UCSD-AML1 (cell line): ENCODE measurements at regions not wholly inside any gene's neighbourhood (a gene's known extent, or its start where the extent isn't known, plus 50 kb on each side); places are given as distances from the start of the nearest gene placed in this dataset.
"Not testable (repeated sequence)": the region's sequence is repeated elsewhere in the genome, so short reads cannot be mapped to it uniquely, and the experiment has no call there.

Source experiments
- DNase-seq: peaks from one replicate; lab custom pipeline; 2025; ENCODE audit not compliant: unreplicated experiment; lab: John Stamatoyannopoulos, UW

DNA sequence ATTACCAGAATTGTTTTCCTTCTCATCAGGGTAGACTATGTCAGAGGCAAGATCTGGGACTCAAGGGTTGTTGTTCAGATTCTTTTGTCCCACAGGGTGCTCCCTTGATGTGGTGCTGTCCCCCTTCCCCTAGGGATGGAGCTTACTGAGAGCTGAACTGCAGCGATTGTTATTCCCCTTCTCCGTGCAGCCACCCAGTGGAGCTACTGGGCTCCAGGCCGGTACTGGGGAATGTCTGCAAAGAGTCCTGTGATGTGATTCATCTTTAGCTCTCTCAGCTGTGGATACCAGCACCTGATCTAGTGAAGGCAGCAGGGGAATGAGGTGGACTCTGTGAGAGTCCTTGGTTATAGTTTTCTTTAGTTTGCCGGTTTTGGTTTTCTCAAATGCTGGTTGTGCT is 247.4 kb upstream of the HAND2 start:
- DNase-seq, result no peak

DNA sequence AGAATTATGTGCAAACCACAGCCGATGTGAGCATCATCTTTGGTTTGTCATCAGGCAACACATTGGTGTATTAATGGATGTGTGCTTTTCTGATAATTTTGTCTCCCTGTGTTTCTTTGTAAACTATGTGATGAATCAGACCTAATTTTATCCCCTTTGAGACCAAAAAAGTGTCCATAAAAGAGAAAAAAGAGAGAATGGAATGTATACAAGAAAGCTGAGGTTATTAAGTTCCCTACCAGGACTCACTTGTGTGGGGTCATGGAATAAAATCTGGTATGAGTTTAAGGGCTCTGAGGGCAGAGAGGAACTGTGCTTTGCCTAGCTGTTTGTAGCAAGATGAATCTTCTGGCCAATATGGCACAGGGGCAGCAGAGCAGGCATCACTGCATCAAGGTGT is 239.5 kb upstream of the HAND2 start:
- no peak for DNase-seq

DNA sequence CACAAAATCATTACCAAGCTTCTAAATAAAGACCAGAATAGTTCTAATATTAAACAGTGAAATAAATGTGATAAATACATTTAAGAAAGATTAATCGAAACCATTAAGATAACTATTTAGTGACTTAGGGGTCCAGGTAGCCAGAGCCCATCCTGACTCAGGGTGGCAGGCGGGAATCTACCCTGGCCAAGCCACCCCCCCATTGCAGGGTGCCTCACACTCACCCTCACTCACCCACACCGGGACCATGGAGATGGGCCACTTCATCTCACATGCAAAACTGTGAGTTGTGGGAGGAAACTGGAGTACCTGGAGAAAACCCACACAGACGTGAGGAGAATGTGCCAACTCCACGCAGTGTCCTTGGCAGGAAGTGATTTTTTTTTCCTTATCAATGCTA is 237.6 kb upstream of the HAND2 start:
- DNase-seq, result no peak

DNA sequence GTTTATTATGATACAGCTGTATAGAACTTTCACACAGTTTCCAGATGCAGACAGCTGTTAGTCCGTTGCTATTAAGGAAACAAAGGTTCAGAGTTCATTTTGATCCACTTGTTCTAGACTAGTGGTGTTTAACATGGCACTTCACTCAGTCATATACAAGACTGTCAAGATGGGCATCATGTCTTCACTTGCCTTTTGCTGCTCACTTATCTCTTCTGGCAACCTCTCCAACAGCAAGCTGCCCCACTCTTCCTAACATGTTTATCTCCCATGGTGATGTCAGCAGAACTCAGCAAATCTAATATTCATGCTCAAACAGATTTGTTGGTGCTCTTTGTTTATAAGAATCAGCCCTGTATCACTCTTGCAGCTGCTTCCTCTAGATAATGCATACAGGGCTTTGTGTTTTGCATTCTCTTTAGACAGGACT is 236.2 kb upstream of the HAND2 start:
- DNase-seq, result no peak

DNA sequence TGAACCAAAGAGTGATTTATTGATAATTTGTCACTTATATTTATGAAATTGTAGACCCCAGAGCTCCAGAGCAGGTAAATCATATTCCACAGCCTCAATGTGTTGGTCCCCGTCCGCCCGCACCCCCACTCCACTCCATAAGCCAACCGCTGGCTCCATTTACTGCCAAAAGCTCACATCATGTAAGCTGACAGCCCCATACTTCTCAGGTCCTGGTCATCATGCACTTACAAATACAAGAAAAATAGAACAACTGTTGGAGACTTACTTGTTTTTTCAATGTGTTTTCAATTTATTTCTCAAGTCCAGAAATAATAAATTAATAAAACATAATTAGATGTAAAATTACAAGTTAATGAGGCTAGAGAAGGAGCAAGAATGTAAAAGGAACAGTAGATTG is 235.7 kb upstream of the HAND2 start:
- DNase-seq, result no peak

DNA sequence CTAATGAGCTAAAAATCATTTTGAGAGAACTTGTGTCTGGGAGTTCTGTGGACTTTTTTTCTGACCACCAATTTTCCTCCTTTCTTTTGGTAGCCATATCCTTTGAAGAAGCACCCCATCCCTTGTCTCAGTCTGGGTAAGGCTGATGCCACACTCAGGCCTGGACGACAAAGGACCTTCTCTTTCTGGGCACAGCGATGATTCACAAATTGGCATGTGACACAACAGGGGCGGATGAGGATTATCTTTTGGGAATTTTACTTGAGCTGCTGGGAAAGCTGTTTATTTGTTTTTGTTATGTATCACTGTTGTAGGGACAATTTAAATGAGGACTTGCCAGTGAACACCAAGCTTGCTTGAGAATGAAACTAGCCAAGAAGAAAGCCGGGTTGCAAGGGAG is 233.4 kb upstream of the HAND2 start:
- no peak for DNase-seq

DNA sequence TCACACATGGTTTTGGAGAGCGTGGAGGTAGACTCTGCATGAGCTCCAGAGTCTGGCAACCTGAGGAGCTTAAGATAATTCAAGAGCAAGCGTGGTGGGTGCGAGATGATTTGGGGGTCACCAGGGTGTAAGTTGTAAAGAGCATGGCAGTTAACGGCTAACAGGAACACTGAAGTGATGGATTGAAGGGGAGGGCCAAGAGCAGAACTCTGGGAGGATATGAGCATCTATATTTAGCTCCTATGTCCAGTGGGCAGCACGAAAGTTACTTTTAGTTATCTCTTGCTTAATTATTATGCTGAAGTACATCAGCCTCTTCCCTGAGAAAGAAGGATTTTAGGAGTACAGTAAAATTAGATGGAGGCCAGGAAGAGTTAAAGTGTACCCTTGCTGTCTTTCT is 231.9 kb upstream of the HAND2 start:
- DNase-seq, result no peak

DNA sequence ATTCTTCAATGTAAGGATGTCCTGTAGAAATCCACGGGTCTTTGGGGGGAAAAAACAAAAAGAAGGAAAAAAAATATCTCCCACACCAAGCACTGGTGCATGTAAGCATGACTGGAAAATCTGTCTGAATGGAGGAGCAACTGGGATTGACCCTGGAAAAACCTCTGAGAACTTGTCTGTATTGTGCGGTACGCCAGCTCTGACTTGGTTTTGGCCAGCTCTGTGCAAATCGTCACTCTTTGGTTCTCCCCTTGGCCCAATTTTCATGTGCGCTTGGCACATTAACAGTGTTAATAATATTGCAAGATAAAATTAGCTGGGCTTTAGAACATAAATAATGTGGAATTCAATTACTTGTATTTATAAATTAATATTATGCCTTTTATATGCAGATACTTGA is 231.2 kb upstream of the HAND2 start:
- DNase-seq, result no peak

DNA sequence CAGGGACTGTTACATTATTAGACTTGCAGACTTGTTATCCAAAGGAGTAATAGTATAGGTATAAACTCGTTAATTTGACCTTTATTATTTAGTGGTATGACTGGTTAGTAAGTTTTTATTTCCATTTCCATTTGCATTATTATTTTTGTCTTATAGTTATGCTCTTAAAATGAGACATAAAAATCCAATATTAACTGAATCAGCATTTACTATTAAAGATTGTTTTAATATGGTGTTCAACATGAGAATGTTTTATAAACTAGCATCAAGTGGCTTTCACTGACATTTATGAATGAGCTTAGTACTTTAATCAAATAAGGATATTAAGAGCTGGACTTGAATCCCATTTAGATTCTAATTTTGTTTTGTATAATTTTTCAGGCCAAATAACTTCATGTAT is 228.1 kb upstream of the HAND2 start:
- DNase-seq, result no peak

DNA sequence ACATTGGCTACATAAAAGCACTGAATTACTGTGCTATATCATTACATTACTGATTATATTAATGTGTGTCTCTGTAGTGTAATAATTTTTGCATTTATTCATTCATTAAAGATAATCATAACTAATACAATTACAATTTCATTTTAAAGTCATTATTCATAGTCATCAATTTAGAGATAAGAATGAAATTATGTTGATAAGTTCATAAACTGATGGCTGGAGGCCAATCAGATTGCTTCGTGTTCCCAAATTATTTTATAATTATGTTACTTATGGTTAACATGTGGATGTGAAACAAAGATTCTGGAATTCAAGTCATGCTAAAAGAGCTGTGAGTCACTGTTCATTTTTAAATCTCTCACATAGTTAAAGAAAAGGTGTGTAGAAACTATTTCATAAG is 223.4 kb upstream of the HAND2 start:
- no peak for DNase-seq

DNA sequence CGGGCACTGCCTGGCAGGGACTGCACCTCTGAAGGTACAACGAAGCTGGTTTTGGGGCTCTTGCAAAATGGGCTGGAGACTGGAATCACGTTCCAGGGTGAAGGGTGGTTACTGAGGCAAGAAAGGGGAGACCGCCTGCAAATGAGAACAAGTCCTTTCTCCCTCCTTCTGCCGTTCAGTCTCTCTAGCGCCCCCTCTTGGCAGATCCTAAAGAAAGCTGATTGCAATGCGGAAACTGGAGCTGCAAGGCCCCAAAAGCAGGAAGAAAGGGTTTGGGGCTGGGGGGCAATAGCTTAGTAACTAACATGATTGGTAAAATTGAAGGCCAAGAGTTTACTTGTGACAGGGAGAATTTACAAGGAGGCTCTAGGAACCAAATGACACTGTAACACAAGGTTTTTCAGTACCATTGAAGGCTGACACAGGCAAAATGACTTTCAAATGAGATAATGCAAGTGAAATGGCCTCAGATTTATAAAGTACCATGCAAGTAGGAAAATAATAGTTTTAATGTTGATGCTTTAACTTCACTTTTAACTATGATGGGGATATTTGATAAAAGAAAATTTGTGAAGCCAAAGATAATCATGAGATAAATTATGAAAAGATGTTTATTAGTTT is 222.7 kb upstream of the HAND2 start:
- DNase-seq, result peak; percentile 27

DNA sequence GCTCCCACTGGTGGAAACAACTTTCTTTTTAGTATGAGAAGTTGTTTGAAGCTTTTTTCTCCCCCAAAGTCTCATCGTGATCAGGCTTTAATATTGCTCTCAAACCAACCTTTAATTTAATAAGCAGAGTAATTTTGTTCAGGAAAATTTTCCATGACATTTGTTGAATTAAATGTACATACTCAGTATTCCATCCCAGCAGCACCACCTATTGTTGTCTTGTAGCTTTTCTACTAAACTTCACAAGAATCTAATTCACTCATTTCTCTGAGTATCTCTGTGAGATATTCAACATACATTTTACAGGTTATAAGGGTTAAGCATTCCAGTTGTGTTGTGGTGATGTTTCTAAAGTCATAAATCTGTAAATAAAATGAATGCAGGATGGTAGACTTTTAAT is 218.3 kb upstream of the HAND2 start:
- no peak for DNase-seq

DNA sequence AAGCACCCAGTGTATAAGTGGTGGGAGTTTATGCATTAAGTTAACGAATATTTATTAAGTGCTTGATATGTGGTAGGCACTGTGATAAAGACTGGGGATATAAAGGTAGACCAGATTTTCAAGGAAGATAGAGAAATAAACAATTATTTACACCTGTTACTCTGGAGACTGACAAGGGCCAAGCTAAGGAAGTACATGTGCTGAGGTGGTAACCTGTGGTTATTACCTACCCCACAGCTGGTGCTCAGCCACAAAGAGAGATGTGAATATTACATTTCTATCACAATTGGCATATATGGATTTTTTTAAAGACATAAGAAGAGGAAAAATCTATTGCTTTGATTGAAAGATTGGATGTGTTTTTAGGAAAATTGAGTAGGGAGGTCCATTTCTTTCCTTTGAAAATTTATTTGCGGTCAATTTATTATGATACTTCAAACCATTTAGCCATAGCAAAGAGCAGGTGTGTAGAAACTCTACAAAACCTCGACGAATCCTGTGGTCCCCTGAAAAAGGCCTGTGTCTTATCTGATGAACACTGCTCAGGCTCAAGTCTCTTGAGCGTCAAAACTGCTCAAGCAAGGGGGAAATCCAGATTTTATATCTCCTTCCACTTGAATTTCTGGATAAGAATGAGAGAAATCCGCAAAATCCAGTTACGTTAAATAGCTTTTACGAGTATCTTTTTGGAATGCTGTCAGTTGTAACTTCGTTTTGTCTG is 217.7 kb upstream of the HAND2 start:
- no peak for DNase-seq

DNA sequence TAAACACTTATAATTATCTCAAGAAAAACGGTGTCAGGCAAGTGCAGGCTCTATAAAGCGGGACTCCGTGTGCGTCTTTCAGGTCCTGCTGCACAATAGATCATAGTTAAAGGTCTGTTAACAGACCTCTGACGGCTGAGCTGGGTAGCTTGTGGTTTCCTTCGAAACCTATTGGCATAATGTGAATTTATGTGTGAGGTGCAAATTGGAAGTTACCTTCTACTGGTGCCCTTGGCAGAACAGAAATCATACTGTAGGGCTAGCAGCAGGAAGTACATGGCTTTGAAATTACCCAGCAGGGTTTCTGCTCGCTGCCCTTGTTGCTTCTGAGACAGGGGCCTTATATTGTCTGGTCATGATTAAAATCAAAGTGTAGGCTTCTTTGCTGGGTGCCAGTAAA is 216.4 kb upstream of the HAND2 start:
- no peak for DNase-seq

DNA sequence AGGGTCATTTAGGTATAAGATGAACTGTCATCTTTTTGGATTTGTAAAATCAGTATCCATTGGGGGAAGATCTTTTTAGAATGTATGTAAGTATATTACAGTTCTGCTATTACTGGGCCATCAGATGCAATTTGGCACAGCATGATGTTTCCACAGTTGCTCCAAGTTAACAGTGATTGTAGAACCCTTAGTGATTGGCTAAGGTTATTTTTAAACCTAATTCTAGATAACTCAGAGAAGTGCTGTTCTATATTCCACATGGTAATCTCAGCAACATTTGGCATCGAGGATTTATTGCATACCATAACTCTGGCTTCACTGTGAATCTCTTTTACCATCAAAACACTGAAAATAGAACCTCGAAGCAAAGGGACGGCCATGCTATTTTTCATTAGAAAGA is 215.7 kb upstream of the HAND2 start:
- no peak for DNase-seq

DNA sequence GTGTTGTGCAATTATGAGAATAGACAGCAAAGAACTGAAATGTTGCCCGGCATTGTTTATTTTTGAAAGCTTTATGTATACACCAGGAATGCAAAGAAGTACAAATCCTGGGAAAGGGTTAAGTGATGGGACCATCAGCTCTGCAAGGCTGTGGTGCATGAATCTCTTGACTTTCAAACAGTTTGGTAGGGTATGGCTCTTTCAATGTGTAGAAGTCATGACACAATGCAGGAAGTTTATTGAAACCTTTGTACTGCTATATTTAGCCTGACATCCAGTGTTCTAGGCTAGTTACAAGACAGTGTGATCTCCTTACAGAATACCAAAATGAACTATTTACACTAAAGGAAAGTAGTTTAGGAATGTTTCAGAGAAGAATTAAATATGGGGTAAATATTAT is 206.8 kb upstream of the HAND2 start:
- no peak for DNase-seq

DNA sequence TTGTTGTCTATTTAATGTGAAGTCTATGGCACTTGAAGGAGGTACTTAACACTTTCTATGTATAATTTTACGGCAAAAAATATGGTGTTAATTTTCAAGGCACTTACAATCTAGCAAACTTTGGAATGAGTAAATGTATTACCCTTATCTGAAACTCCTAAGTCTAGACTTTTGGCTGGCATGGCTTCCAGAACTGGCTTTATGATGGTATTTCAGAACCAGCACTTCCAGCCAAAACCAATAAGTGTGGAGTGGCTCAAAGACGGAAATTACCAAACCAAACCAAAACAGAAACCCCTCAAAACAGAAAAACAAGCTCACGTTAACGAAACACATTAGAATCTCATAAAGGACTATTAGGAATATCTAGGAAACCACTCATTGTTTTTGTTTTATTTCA is 205.6 kb upstream of the HAND2 start:
- DNase-seq, result no peak

DNA sequence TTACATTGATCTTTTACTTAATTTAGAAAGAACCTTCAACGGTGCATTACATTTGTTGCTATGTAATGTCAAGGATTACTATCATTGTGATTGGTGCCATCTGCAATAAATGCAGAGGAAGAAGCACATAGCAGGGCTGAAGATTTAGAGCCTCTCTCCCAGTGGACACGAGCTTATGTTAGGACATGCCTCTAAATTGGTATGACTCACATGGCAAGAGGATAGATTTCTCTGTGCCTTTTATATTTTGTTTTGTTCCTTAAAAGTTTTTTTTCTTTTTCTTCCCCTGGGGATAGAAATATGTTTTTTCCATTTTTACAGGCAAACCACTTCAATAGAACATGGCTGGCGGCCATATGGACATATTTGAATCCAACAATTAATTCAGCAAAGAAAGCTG is 205.0 kb upstream of the HAND2 start:
- DNase-seq, result no peak

DNA sequence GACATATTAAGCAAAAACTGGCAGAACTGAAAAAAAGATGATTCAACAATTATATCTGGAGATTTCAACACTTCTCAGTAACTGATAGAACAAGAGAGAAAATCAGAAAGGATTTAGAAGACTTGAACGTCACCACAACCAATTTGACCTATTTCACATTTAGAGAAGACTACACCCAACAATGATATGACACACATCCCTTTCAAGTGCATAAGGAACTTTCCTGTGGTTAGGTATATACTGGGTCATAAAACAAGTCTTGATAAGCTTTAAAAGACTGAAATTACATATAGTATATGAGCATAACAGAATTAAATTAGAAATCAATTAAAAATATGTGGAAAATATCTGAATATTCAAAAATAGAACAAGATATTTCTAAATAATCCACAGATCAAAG is 201.2 kb upstream of the HAND2 start:
- DNase-seq, result no peak

DNA sequence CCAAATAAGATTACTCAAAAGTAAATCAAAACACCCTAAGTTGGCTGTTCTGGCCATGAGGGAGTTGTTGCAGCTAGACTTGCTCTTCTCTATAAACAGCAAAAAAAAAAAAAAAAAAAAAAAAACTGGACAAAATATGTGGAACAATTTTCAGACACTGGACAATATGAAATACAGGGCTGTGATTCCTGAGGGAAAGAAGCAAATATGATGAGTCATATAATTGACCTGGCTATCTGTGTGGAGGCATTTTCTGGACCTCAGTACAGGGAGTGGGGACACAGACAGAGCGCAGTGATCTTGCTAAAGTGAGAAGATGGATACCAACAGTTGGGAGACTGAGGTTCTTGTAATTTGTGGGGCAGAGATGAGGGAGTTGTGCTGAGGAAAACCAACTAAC is 192.0 kb upstream of the HAND2 start:
- no peak for DNase-seq

DNA sequence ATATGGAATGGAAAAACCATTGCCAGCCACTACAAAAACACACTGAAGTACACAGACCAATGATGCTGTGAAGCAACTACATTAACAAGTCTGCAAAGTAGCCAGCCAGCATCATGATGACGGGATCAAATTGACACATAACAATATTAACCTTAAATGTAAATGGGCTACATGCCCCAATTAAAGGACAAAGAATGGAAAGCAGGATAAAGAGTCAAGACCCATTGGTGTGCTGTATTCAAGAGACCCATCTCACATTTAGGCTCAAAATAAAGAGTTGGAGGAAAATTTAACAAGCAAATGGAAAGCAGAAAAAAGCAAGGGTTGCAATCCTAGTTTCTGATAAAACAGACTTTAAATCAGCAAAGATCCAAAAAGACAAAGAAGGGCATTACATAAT is 188.5 kb upstream of the HAND2 start:
- DNase-seq, result not testable (repeated sequence)

DNA sequence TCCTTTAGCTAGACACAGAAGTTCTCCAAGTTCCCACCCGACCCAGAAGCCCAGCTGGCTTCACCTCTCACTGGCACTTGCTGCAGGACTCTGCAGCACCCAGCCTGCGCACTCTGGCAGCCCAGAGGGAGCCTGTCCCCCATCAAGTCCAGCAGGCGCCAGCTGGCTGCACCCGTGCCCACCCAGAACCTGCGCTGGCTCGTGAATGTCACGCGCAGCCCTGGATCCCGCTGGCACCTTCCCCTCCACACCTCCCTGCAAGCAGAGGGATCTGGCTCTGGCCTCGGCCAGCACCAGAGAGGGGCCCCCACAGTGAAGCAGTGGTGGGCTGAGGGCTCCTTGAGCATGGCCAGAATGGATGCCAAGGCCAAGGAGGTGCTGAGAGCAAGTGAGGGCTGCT is 187.6 kb upstream of the HAND2 start:
- no peak for DNase-seq

DNA sequence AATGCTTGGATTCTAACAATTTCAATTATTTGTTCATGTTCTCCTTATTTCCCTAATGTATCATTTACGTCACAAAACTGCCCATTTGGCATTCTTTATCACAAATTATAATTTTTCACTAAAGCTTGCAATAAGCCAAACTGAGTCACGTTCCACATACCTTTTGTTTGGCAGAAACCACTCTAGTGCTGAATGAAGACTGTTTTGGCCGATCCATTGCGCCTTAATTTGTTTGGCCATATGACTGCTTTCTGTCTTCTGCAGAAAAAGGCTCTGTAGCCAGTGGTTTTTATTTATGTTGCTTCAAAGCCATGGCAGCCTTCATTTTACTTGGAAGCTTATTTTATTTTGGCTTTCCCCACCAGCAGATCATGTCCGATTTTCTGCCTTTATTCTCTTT is 184.4 kb upstream of the HAND2 start:
- DNase-seq, result no peak
